ENCODE measurements at regions not wholly inside any gene's neighbourhood (a gene's known extent, or its start where the extent isn't known, plus 50 kb on each side); places are given as distances from the start of the nearest gene placed in this dataset.
"Not testable (repeated sequence)": the region's sequence is repeated elsewhere in the genome, so short reads cannot be mapped to it uniquely, and the experiment has no call there.

DNA sequence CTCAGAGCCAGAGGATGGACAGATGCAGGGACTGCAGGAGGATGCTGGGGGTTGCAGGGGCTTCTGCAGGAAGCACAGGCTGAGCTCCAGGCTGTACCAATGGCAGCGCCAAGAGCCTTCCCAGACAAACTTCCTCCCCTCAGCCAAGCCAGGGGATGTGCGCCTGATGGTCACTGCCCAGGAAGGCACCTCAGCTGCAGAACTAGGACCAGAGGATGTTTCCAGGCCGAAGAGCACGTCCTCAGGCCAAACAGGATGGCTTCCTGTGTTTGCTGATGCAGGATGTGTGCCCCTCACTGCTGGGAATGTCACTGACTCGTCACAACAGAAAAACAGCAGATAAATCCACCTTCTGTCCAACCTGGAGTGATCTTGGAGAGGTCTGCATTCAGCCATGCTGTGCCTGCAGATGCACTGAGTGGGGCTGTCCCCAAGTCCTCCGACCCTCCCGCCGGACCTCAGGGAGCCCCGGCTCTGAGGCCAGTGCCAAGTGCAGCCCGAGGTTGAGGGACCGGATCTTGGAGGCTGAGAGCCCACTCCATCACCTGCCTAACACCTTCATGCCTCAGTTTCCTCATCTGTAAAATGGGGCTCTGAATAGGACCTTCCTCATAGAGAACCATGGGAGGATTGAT is 152.5 kb upstream of the CHST15 start:
- Histone ChIP-seq H3K27me3 (ENCODE audit: control insufficient read depth in 3 of 3, insufficient read depth in 3 of 3, low read length in 3 of 3) (no peaks in the 10 kb centered on the region), H3K4me3 (ENCODE audit: low read depth in 1 of 3, low read length in 3 of 3) (no peak overlapping the region), H3K36me3 (ENCODE audit: control insufficient read depth in 3 of 3, insufficient read depth in 2 of 3, low read depth in 1 of 3, low read length in 3 of 3) (no peaks in the 10 kb centered on the region), H3K9me3 (ENCODE audit: control insufficient read depth in 2 of 2, insufficient read depth in 1 of 2, low read depth in 1 of 2, low read length in 1 of 2) (peaks cover 0 to 2% of the 10 kb centered on the region in 2 donors), H3K4me1 (ENCODE audit: control insufficient read depth in 3 of 3, insufficient read depth in 2 of 3, low read depth in 1 of 3, low read length in 2 of 3) (no peaks in the 10 kb centered on the region), H3K27ac (ENCODE audit: low read depth in 1 of 3, low read length in 2 of 3) (no peak overlapping the region)
- DNase-seq (no peak), FAIRE-seq (no peak)
- 71 to 76% (median 74%) methylated on average over 11 of the region's 11 CpGs for WGBS, 3 donors

DNA sequence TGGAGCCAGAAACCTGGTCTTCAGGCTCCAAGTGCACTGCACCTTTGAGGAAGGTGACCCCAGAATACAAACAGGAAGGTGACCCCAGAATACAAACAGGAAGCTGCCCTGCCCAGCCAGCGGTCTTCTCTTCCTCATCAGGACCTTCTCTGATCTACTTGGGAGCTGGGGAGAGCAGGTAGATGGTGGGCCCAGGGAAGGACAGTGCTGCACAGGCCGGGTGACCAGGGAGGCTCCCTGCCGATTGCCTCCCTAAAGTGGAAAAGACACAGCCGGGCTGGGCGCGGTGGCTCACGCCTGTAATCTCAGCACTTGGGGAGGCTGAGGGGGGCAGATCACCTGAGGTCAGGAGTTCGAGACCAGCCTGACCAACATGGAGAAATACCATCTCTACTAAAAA is 151.8 kb upstream of the CHST15 start:
- Histone ChIP-seq H3K4me1 (ENCODE audit: control insufficient read depth in 3 of 3, insufficient read depth in 2 of 3, low read depth in 1 of 3, low read length in 2 of 3) (no peaks in the 10 kb centered on the region), H3K27me3 (ENCODE audit: control insufficient read depth in 3 of 3, insufficient read depth in 3 of 3, low read length in 3 of 3) (no peaks in the 10 kb centered on the region), H3K9me3 (ENCODE audit: control insufficient read depth in 2 of 2, insufficient read depth in 1 of 2, low read depth in 1 of 2, low read length in 1 of 2) (peaks cover 0 to 2% of the 10 kb centered on the region in 2 donors), H3K36me3 (ENCODE audit: control insufficient read depth in 3 of 3, insufficient read depth in 2 of 3, low read depth in 1 of 3, low read length in 3 of 3) (no peaks in the 10 kb centered on the region), H3K27ac (ENCODE audit: low read depth in 1 of 3, low read length in 2 of 3) (no peak overlapping the region), H3K4me3 (ENCODE audit: low read depth in 1 of 3, low read length in 3 of 3) (no peak overlapping the region)
- WGBS, 3 donors: 80 to 86% (median 81%) methylated on average over 8 of the region's 8 CpGs
- DNase-seq (no peak), FAIRE-seq (no peak)

DNA sequence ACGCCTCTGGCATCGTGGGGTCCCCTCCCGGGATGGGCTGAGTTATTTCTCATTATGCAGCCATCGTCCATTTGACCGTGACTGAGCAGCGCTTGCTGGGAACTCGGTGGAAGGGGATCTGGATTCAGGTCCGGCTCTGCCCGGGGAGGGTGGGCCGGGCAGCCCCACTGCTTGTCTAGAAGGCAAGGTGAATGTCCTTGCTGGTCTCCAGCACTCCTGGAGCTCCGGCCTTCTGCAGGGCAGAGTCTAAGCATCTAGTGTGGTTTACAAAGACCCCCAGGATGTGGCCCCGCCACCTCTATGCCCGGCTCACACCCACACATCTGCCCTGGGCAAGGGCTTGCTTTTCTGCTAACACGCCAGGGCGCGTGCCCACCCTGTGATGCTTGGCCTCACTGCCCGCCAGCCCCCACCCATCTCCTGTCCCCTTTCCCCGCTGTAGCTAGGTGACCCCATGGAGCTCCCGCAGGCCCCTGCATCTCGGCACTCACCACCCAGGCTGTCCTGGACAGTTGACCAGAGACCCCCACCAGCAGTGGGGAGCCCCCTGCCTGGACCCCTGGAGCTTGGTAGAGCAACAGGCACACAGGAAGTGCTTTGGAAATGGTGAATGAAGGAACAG is 151.0 kb upstream of the CHST15 start:
- Histone ChIP-seq H3K36me3 (ENCODE audit: control insufficient read depth in 3 of 3, insufficient read depth in 2 of 3, low read depth in 1 of 3, low read length in 3 of 3) (no peaks in the 10 kb centered on the region), H3K4me3 (ENCODE audit: low read depth in 1 of 3, low read length in 3 of 3) (no peak overlapping the region), H3K27ac (ENCODE audit: low read depth in 1 of 3, low read length in 2 of 3) (no peak overlapping the region), H3K27me3 (ENCODE audit: control insufficient read depth in 3 of 3, insufficient read depth in 3 of 3, low read length in 3 of 3) (no peaks in the 10 kb centered on the region), H3K9me3 (ENCODE audit: control insufficient read depth in 2 of 2, insufficient read depth in 1 of 2, low read depth in 1 of 2, low read length in 1 of 2) (peaks cover 0 to 2% of the 10 kb centered on the region in 2 donors), H3K4me1 (ENCODE audit: control insufficient read depth in 3 of 3, insufficient read depth in 2 of 3, low read depth in 1 of 3, low read length in 2 of 3) (no peaks in the 10 kb centered on the region)
- WGBS, 3 donors: 83 to 91% (median 86%) methylated on average over 20 of the region's 20 CpGs
- FAIRE-seq: no peak
- DNase-seq: no peak

DNA sequence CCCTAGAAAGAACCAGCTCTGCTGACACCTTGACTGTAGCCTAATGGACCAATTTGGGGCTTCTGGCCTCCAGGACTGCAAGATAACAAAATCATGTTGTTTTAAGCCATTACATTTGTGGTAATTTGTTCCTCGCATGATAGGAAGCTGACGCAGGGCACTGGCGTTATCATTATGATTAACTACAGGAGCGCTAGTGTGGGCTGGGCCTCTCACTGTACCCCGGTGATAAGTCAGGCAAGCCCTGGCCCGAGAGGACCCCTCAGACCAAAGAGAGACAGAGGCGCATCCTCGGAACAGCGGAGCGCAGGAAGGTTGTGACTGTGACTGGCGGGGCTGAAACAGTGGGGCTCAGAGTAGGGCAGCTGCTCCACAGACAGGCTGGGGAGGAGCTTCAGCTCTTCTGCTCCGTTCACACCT is 150.3 kb upstream of the CHST15 start:
- no peak for FAIRE-seq
- no peaks in the 10 kb centered on the region for H3K27me3 ChIP-seq (ENCODE audit: control insufficient read depth in 3 of 3, insufficient read depth in 3 of 3, low read length in 3 of 3)
- H3K27ac ChIP-seq (ENCODE audit: low read depth in 1 of 3, low read length in 2 of 3): no peak overlapping the region
- no peak overlapping the region for H3K4me3 ChIP-seq (ENCODE audit: low read depth in 1 of 3, low read length in 3 of 3)
- no peaks in the 10 kb centered on the region for H3K4me1 ChIP-seq (ENCODE audit: control insufficient read depth in 3 of 3, insufficient read depth in 2 of 3, low read depth in 1 of 3, low read length in 2 of 3)
- DNase-seq: no peak
- H3K9me3 ChIP-seq (ENCODE audit: control insufficient read depth in 2 of 2, insufficient read depth in 1 of 2, low read depth in 1 of 2, low read length in 1 of 2): peaks cover 0 to 2% of the 10 kb centered on the region in 2 donors
- WGBS, 3 donors: 47 to 71% (median 62%) methylated on average over 12 of the region's 12 CpGs
- no peaks in the 10 kb centered on the region for H3K36me3 ChIP-seq (ENCODE audit: control insufficient read depth in 3 of 3, insufficient read depth in 2 of 3, low read depth in 1 of 3, low read length in 3 of 3)

- DNase-seq (no peak), FAIRE-seq (no peak)
- Histone ChIP-seq H3K36me3 (ENCODE audit: control insufficient read depth in 3 of 3, insufficient read depth in 2 of 3, low read depth in 1 of 3, low read length in 3 of 3) (no peaks in the 10 kb centered on the region), H3K27ac (ENCODE audit: low read depth in 1 of 3, low read length in 2 of 3) (no peak overlapping the region), H3K9me3 (ENCODE audit: control insufficient read depth in 2 of 2, insufficient read depth in 1 of 2, low read depth in 1 of 2, low read length in 1 of 2) (peaks cover 0 to 2% of the 10 kb centered on the region in 2 donors), H3K4me1 (ENCODE audit: control insufficient read depth in 3 of 3, insufficient read depth in 2 of 3, low read depth in 1 of 3, low read length in 2 of 3) (no peaks in the 10 kb centered on the region), H3K27me3 (ENCODE audit: control insufficient read depth in 3 of 3, insufficient read depth in 3 of 3, low read length in 3 of 3) (no peaks in the 10 kb centered on the region), H3K4me3 (ENCODE audit: low read depth in 1 of 3, low read length in 3 of 3) (no peak overlapping the region)
- 81 to 85% (median 84%) methylated on average over 8 of the region's 8 CpGs for WGBS, 3 donors
Measured at GRCh38 chr10:124242791-124243190, 149.4 kb upstream of the CHST15 start.

- H3K9me3 ChIP-seq (ENCODE audit: control insufficient read depth in 2 of 2, insufficient read depth in 1 of 2, low read depth in 1 of 2, low read length in 1 of 2): peaks cover 0 to 2% of the 10 kb centered on the region in 2 donors
- no peaks in the 10 kb centered on the region for H3K36me3 ChIP-seq (ENCODE audit: control insufficient read depth in 3 of 3, insufficient read depth in 2 of 3, low read depth in 1 of 3, low read length in 3 of 3)
- H3K4me1 ChIP-seq (ENCODE audit: control insufficient read depth in 3 of 3, insufficient read depth in 2 of 3, low read depth in 1 of 3, low read length in 2 of 3): no peaks in the 10 kb centered on the region
- FAIRE-seq: no peak
- no peaks in the 10 kb centered on the region for H3K27me3 ChIP-seq (ENCODE audit: control insufficient read depth in 3 of 3, insufficient read depth in 3 of 3, low read length in 3 of 3)
- no peak for DNase-seq
- H3K4me3 ChIP-seq (ENCODE audit: low read depth in 1 of 3, low read length in 3 of 3): no peak overlapping the region
- WGBS, 3 donors: 77 to 83% (median 81%) methylated on average over 7 of the region's 7 CpGs
- H3K27ac ChIP-seq (ENCODE audit: low read depth in 1 of 3, low read length in 2 of 3): no peak overlapping the region
Measured at GRCh38 chr10:124242365-124242764, 149.0 kb upstream of the CHST15 start.

- FAIRE-seq: not testable (repeated sequence)
Measured at GRCh38 chr10:124241510-124241909, 148.1 kb upstream of the CHST15 start.

DNA sequence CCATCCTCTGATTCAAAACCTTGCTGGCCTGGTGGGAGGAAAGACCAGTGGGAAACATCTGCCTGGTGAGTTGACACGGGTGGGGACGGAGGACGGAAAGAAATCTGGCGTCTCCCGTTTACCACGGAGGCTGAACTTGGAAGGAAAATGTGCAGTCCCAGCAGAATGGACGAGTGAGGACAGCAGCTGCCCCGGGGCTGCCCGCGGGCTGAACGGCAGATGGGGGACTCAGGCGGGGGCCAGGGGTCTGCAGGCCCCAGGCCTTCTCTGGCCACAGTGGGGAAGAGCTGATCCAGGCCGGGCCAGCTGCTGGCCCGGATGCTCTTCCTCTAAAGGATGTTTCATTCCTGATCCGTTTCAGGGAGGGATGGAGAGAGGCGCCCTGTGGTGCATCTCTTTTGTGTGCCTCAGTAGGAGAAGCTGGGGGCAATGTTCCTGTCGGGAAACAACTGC is 147.5 kb upstream of the CHST15 start:
- Histone ChIP-seq H3K9me3 (ENCODE audit: control insufficient read depth in 2 of 2, insufficient read depth in 1 of 2, low read depth in 1 of 2, low read length in 1 of 2) (peaks cover 0 to 2% of the 10 kb centered on the region in 2 donors), H3K4me3 (ENCODE audit: low read depth in 1 of 3, low read length in 3 of 3) (no peak overlapping the region), H3K27ac (ENCODE audit: low read depth in 1 of 3, low read length in 2 of 3) (no peak overlapping the region), H3K36me3 (ENCODE audit: control insufficient read depth in 3 of 3, insufficient read depth in 2 of 3, low read depth in 1 of 3, low read length in 3 of 3) (no peaks in the 10 kb centered on the region), H3K4me1 (ENCODE audit: control insufficient read depth in 3 of 3, insufficient read depth in 2 of 3, low read depth in 1 of 3, low read length in 2 of 3) (no peaks in the 10 kb centered on the region), H3K27me3 (ENCODE audit: control insufficient read depth in 3 of 3, insufficient read depth in 3 of 3, low read length in 3 of 3) (no peaks in the 10 kb centered on the region)
- 59 to 76% (median 76%) methylated on average over 17 of the region's 17 CpGs for WGBS, 3 donors
- DNase-seq (no peak), FAIRE-seq (no peak)

More at GRCh38 chr10:124241510-124241909, 148.1 kb upstream of the CHST15 start:
- not testable (repeated sequence) for H3K4me1 ChIP-seq (ENCODE audit: control insufficient read depth in 3 of 3, insufficient read depth in 2 of 3, low read depth in 1 of 3, low read length in 2 of 3); H3K4me3 ChIP-seq (ENCODE audit: low read depth in 1 of 3, low read length in 3 of 3); H3K36me3 ChIP-seq (ENCODE audit: control insufficient read depth in 3 of 3, insufficient read depth in 2 of 3, low read depth in 1 of 3, low read length in 3 of 3); H3K9me3 ChIP-seq (ENCODE audit: control insufficient read depth in 2 of 2, insufficient read depth in 1 of 2, low read depth in 1 of 2, low read length in 1 of 2); DNase-seq; H3K27me3 ChIP-seq (ENCODE audit: control insufficient read depth in 3 of 3, insufficient read depth in 3 of 3, low read length in 3 of 3); H3K27ac ChIP-seq (ENCODE audit: low read depth in 1 of 3, low read length in 2 of 3)
- WGBS, 3 donors: 94 to 95% (median 94%) methylated on average over 5 of the region's 5 CpGs

All from small intestine (tissue), 7 donors.